SK-N-SH (cell line): ENCODE measurements at regions not wholly inside any gene's neighbourhood (a gene's known extent, or its start where the extent isn't known, plus 50 kb on each side); places are given as distances from the start of the nearest gene placed in this dataset.

Experiments
- CHD2 ChIP-seq: fragments of 150-350 bp; IDR thresholded peaks from 2 replicates; pipeline ENCODE4 v1.6.1; 2018; ENCODE audit warnings: low read length; ENCODE audit not compliant: partially characterized antibody
- EP300 ChIP-seq, 2 experiments: IDR thresholded peaks; 2 replicates each; pipeline versions ENCODE4 v1.4.0 to v1.6.1; 2012; ENCODE audit warnings: borderline replicate concordance in 1 of 2, low read depth in 1 of 2, low read length in 1 of 2
- EZH2phosphoT487 ChIP-seq: fragments of 200-600 bp; sonication (generic); IDR thresholded peaks from 2 replicates; pipeline ENCODE4 v1.6.1; 2017; ENCODE audit warnings: low read depth, mixed run types, mild to moderate bottlenecking, antibody characterized with exemption, moderate library complexity, borderline replicate concordance
- JUND ChIP-seq: IDR thresholded peaks from 2 replicates; pipeline ENCODE4 v1.4.0; 2012
- NFIC ChIP-seq: IDR thresholded peaks from 2 replicates; pipeline ENCODE4 v1.4.0; 2012; ENCODE audit warnings: borderline replicate concordance
- NRF1 ChIP-seq: IDR thresholded peaks from 2 replicates; pipeline ENCODE4 v1.6.1; 2012; ENCODE audit warnings: low read depth, mild to moderate bottlenecking, low read length
- RAD21 ChIP-seq: IDR thresholded peaks from 2 replicates; pipeline ENCODE4 v1.6.1; 2012; ENCODE audit warnings: mild to moderate bottlenecking, low read length
- RFX5 ChIP-seq: IDR thresholded peaks from 2 replicates; pipeline ENCODE4 v1.6.1; 2012; ENCODE audit warnings: mild to moderate bottlenecking, improper control_type of control experiment, low read length
- TF ChIP-seq, protein P1 (sequence below): fragments of 200-600 bp; sonication (generic); IDR thresholded peaks from 2 replicates; pipeline ENCODE4 v1.6.1; 2017; ENCODE audit warnings: antibody characterized with exemption, mild to moderate bottlenecking, moderate library complexity

DNA sequence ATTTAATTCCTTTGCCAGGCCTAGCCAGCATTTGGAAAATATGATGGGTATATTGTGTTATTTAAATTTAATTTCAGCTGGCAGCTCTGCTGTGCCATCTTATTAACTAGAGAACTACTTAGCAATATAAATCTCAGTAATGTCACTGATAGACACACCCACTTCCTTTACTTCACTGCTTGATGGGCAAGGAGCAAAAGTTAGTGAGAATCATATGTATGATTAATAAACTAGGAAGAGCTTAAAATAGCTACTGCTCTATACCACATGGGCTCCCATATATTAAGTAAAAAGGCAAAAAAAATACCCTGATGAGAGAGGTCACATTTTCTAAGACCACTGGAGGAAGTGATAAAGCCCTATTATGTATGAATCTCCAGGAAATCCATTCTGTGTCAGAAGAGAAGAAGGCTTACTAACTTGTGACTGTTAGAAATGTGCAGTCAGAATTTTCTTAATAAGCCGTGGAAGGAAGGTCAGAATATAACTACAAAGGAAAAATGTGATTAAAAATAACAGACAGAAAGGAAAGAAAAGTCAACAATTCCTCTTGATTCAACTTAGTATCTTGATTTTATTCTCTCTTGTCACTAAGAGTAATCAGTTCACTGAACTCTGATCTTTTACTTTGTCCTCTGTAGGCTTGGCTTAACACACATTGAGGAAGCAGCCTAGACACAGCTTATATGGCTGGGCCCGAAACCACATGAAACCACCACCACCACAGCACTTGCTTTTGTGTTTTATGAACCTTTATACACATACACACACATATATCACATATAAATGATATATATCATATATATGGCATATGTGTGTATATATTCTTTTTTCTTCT lies 1233.9 kb upstream of the ALCAM start:
- TF ChIP-seq JUND, result peak; percentile 40; the same call in 1 of the 2 replicates
- TF ChIP-seq, protein P1, sequence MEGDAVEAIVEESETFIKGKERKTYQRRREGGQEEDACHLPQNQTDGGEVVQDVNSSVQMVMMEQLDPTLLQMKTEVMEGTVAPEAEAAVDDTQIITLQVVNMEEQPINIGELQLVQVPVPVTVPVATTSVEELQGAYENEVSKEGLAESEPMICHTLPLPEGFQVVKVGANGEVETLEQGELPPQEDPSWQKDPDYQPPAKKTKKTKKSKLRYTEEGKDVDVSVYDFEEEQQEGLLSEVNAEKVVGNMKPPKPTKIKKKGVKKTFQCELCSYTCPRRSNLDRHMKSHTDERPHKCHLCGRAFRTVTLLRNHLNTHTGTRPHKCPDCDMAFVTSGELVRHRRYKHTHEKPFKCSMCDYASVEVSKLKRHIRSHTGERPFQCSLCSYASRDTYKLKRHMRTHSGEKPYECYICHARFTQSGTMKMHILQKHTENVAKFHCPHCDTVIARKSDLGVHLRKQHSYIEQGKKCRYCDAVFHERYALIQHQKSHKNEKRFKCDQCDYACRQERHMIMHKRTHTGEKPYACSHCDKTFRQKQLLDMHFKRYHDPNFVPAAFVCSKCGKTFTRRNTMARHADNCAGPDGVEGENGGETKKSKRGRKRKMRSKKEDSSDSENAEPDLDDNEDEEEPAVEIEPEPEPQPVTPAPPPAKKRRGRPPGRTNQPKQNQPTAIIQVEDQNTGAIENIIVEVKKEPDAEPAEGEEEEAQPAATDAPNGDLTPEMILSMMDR, result no peak
- no peak for TF ChIP-seq NRF1
- no peak for TF ChIP-seq RAD21
- TF ChIP-seq CHD2, result no peak
- no peak for TF ChIP-seq EZH2phosphoT487
- no peak for TF ChIP-seq RFX5
- TF ChIP-seq EP300 (IDR thresholded peaks at IDR 0.05; ENCODE audit: borderline replicate concordance in 1 of 2, low read depth in 1 of 2, low read length in 1 of 2), result peak; percentile 63 to 71
- peak; percentile 45; the same call in 1 of the 2 replicates for TF ChIP-seq NFIC
